HG02763 (cell line): ENCODE measurements at regions not wholly inside any gene's neighbourhood (a gene's known extent, or its start where the extent isn't known, plus 50 kb on each side); places are given as distances from the start of the nearest gene placed in this dataset.

Experiments
- ATAC-seq: cut with Tn5 transposase; IDR thresholded peaks from one replicate; pipeline ENCODE4 v1.9.1; 2021; ENCODE audit warnings: mild to moderate bottlenecking, moderate library complexity; ENCODE audit not compliant: unreplicated experiment

DNA sequence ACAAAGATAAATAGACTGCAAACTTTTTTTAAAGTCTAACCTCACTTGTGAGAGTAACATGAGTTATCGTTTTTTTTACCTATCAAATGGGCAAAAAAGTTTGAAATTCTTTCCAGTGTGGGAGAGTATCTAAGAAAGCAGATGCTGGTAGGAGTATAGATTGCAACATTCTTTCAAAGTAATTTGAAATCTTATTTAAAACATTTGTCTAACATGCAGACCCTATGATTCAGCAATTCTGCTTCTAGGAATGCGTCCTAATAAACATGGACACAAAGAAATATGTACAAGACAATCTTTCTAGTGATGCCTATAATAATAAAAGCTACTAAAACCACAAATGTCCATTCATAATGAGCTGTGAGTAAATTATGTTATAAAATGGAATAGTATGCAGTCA is 110.4 kb upstream of the TMCC3 start:
- ATAC-seq: no peak

DNA sequence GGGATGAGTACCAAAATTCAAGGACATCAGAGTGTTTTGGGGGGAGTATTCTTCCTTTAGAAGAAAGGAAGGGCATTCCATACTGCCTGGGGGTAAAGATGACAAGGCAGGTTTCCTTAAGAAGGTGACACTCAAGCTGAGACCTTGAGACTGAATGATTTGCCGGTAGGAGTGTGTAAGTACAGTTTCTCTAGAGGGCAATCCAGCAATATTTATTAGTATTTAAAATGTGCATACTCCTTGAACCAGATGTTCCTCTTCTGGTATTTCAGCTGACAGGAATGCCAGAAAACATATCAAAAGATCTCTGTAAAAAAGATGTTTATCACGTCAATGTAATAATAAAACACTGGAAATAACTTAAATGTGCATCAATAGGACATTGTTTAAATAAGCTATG is 106.4 kb upstream of the TMCC3 start:
- no peak for ATAC-seq

DNA sequence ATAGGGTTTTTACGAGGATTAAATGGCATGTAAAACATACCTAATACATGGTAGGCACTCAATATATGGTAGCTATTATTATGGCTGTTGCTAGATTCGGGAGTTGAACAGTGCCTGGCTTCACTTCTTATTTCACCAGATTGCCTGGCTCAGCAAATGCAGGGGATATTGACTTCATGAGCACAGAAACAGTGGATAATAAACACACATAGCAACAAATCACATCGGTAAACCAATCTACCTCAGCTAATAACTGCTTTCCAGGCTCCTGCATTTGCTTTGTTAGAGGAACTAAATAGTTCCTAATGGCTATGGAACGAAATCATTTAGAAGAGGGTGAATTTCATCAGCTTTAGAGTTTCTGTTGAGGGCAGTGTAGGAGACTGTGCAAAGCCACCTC is 105.2 kb upstream of the TMCC3 start:
- ATAC-seq: no peak

DNA sequence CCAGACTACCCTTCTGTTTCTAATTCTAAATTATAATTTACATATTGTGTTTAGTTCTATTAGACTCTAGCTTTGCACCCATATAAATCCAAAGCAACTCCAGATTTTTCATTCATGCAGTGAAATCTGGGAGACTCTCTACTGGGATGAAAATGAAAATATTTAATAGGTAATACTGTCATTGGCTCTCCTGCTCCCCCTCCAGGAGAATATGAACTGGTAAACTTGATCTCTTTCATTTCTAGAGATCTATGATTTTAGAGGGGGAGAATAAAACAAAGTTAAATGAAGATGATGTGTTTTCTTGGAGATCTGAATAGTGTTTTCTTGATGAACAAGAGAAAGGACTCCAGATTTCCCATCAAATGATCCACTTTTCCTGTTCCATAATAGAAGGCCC is 104.3 kb upstream of the TMCC3 start:
- no peak for ATAC-seq

DNA sequence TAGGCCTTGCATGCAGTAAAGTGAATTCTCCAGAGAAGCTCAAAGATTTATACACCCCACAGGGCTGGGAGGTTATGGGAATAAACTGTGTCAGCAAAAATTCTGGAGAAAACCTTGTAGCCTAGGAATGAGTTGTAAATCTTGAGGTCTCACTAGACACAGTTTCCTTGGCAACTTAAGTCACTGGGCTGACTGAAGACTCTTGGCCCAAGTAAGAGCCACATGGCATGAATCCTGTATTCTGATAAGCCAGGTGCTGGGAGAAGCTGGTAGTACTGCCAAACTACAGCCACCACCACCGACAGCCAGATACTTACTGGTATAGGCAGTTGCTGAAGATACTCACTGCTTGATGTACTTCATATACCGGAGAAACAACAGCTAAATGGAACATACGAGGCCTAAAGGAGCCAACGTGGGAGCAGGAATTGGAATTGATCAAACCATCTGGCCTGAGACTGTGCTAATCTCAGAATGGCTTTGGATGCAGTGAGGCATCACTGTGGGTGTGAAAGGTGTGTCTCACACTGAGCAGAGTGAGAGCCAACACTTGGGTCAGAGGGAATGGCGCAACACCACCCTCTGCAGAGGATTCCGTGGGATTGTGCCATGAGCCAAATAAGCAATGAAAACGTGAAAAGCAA is 102.8 kb upstream of the TMCC3 start:
- ATAC-seq: no peak

DNA sequence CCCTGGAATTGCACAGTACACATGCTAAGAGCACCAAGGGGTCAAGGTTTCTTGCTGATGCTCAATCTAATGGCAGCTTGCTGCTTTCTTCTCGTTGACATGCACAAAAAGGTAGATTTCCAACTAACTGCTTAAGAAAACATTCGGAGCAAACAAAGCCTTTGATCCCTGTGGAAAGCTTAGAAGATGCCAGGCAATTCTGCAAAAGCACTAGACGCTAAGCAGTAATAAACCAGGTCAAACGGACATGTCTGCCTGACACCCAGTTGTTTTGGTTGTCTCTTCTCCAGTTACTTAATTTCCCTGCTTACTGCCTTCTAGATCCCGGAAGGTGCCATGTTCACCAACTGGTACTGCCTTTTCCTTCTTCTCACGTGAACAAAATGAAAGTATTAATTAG is 100.5 kb upstream of the TMCC3 start:
- no peak for ATAC-seq

DNA sequence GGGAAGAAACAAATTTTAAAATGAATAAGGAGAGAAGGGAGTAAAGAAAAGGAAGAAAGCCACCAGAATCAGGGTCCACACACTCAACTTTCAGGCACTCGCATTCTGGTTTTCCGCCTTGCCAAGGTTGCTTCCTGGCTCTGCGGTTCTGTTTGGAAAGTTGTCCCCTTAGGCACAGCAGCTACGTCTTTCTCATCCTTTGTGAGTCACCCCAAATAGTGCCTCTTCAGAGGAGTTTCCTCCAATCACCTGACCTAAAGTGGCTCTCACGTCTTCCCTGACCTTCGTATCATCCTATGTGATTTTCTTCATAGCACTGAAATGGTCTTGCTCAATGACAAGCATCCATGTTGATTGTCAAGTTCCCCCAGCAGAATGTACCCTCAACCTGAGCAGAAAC is 99.5 kb upstream of the TMCC3 start:
- no peak for ATAC-seq

DNA sequence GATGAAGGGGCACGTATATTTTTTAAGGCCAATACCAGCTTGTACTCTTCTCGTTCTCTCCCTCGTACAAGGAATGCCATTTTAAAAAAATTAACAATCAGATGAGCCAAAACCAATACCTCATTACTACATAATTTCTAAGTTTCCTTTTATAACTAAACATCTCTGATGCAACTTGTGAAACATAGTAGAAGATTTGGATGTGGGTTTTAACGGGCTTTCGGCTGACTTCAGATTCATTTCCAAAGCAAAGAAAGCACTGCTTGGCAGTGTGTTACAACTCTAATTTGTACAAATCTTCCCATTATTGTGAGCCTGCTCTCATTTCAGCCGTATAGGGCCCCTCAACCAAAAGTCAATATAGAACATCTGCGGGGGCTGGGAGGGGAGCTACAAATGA is 99.1 kb upstream of the TMCC3 start:
- no peak for ATAC-seq

DNA sequence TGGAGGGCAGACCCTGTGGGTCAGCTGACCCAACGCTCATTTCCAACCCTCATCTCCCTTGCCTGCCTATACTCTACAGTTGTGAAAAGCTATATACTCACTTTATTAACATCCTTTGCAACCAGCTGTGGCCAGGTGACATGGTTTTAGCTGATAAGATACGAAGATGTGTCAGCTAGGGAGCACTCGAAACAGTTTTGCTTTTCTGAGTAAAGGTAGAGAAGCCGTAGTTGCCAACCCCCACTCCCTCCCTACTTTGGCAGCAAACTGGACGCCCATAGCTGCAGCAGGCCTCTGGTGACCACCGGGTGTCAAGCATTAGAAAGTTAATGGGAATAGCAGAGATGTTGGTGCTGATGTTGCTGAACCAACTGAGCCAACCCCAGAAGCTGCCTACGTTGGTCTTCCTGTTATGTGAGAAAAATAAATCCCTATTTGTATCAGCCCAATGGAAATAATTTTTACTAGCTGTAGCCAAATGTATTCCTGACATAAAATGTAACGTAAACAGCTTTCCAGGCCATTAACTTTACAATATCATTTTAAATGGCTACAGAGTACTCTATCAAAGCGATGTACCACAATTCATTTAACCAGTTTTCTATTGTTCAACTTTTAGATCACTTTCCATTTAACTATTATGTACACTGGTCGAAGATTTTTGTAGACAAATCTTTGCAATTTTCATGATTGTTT is 98.5 kb upstream of the TMCC3 start:
- no peak for ATAC-seq

DNA sequence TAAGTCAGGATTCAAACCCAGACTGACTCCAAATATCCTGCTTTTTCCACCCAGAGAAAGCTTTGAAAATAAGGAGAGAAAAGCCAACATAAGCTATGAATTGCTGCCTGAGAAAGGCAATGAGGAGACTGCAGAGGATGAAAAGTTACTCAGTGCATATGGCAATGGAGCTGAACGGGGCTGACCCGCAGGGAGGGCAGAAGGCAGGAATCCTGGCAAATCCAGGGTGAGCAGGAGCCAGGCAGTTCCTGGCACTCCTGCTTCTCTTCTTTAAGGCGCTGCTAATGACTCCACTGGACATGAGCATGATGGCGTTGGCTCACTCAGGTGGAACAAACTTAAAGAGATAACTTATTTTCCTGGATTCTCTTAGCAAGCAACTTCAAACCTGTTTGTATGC is 95.2 kb upstream of the TMCC3 start:
- no peak for ATAC-seq

DNA sequence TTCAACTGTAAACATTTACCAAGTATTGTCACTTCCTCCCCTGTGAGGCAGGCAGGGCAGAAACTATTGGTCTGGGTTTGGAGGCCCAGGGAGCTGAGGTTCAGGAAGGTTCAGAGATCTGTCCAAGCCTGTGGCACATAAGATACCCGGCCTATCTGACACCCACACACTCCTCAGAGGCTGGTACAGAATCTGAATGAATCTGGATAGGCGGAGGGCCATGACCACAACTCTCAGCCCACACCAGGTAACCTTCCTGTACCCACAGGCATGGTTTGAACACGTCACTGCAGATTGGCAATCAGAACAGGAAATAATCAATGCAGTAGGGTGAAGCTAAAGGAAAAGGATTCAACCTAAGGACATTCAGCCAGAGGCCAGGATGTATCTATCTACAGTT is 92.8 kb upstream of the TMCC3 start:
- ATAC-seq: no peak

DNA sequence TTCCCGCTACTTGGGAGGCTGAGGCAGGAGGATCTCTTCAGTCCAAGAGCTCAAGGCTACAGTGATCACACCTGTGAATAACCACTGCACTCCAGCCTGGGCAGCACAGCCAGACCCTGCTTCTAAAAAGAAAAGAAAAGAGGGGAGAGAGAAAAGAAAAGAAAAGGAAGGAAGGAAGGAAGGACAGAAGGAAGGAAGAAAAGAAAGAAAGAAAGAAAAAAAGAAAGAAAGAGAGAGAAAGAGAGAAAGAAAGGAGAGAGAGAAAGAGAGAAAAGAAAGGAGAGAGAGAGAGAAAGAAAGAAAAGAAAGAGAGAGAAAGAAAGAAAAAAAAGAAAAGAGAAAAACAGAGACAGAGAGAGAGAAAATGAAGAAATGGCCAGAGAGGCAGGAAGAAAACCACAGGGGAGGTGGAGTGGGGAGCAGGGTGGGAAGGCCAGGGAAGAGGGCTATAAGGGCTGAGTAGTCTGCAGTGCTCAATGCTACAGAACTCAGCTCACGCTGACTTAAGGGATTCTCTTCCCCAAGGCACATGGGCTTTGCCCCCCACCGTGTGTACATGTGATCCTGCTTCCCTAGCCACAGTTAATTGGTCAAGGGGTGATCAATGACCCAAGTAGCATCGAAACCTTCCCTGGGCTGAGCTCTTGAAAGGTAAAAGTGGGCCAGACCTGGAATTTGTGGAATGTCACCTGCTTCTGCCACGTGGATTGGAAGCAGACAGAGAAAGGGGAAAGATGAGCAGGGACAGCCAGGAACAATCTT is 90.4 kb upstream of the TMCC3 start:
- ATAC-seq: no peak

DNA sequence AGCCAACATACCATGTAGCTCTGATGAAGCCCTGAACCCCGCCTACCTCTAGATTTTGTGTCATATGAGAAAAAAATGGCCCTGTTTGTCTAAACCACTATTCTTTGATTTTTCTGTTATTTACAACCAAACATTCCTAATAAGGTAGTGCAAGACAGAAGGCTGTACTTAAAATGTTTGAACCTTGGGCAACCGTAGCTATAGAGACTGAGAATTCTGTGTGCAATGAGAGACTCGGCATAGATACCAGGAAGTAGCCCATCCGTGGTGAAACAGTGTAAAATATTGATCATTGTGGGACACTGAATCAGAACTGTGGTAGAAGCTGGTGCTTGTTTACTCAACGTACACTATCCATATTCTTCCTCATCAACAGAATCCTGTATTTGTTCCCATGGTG is 86.5 kb upstream of the TMCC3 start:
- no peak for ATAC-seq

DNA sequence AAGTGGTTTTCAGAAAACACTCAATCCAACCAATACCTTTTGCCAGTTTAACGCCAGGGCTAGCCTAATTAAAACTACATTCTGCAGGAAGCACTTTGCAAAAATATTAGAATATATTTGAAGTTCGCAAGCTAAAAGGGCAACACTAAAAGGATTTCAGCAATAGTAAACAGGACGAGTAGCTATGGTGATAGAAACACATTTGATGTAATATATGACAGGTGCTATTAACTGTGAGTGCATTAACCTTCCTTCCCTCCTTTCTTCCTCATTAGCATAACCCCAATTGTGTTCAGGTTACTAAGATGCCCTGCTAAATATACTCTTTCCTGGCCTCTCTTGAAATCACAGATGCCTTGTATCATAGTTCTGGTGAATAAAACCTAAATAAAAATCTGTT is 85.6 kb upstream of the TMCC3 start:
- no peak for ATAC-seq

DNA sequence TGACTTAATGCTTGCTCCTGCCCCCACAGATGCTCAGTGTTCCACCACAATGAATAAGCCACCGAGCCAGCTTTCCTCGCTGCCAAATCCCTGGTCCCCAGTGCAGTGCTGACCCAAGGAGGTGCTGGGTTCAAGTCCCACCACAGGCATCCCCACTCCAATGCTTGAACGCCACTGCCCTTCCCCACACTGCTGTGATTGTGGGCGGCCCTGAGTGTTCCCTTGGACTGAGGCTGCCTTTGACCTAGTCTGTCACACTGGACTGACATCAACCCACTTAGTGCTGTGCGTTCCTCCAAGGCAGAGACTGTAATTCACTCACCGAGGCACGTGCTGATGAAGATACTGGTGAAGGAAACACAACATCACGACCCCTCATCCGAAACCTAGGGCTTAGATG is 83.4 kb upstream of the TMCC3 start:
- no peak for ATAC-seq

DNA sequence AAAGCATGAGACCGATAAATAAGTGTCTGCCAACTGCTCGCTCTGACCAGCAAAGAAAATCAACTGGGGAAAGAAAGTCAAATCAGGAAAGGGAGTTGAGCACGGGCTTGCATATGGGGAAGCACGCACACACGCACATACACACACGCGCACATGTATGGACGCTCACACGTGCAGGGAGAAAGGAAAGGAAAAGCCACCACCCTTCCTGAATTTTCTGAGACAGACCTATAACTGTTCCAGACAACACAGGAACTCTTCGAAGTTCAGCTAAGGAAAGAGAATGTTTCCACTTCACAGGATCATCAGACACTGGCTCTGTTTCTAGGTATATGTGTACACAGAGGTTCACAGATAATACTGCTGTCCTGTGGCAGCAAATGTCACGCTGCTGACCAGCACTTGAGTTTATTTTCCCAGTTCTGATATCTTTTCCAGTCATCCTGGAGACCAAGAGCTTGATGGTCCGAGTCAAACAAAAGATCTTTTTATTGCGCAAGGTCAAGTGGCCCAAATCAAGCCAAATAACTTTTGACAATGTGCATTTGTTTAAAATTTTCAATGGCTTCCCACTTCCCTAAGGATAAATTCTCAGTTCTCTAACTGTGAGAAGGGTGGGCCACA is 82.1 kb upstream of the TMCC3 start:
- no peak for ATAC-seq

DNA sequence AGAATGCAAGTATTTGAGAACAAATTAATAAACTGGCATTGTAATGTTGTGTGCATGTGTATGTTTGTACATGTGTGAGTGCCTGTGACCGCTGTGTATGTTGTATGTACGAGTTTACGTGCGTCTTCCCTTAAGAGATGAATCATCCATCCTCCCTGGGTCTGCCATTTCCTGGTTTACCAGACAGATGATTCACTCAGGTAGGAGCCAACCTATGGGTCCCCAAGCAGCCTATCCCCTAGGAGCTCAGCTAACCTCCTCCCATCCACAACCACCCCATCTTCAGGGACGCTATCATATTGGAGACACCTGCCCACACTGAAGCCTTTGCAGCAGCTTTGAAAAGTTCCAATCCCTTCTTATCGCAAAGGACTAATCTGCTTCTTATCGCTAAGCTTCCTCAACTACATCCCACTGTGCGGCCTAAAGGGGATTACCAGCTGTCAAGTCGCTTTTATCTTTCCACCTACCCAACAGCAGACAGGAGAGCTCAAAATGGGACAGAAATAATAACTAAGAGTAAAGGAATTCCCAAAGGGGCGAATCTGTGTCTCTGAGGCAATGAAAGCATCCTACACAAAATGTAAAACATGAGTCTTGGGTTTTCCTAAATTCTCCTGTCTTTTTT is 81.5 kb upstream of the TMCC3 start:
- no peak for ATAC-seq

DNA sequence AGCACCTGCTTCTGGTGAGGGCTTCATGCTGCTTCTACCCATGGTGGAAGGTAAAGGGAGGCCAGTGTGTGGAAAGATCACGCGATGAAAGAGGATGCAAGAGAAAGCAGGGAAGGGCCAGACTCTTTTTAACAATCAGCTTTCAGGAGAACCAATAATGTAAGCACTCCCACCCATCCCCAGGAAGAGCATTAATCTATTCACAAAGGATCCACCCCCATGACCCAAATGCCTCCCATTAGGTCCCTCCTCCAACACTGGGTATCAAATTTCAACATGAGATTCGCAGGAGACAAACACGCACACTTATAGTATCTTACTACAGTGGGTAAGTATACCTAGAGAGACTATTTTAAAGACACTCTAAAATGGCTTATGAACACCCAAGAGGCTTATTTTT is 80.5 kb upstream of the TMCC3 start:
- no peak for ATAC-seq

DNA sequence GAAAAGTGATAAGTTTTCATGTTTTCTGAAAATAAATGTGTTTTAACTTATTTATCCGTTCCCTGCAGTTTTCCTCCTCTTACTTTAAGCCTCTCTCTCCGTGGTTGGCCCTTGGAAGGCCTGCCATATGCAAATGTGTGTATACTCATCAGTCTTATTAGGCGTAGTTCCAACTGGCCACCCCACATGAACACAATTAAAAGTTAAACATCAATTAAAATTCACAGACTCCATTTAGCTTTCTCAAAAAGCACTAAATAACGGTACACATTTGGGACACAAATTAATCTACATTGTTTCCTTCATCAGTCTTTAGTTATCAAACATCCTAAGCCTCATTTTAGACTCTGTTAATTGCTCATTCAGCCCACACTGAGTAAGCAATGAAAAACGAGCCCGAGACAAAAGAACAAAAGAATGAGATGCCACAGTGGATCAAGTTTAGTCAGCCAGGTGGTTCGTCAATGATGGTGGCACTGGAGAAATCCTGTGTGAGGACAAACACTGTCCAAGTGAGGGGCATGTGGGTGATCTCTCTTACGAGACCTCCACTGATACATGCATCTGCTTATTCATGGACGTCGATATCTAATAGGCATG is 76.0 kb upstream of the TMCC3 start:
- ATAC-seq: no peak

DNA sequence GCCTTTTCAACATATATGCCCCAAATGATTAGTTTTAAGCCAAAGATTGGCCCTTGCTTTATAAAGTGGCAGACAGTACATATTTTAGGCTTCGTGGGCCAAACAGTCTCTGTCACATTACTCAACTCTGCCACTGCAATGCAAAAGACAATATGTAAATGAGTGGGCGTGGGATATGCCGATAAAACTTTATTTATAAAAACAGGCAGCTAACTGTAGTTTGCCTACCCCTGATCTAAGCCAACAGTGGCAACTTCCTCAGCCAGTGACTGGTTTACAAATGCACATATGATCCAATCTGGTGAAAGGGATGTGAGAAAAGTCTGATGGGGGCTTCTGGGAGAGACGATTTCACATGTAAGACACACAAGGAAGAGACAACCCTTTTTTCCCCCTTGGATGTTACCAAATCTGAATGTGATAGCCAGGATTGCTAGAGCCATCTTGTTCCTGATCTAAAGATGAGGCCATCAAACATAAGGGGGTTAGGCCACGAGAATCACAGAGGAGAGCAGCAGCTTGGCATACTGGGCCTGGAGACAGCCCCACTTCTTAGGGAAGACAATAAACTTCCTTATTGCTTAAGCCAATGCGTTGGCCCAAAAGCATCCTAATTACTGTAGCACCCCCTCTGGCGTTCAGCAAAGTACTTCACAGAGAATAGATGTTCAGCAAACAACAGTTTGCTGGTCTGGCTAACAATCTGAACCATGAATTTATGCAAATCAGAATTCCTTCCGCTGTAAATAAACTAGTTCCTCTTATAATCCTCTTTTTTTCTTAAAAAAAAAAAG is 75.2 kb upstream of the TMCC3 start:
- no peak for ATAC-seq
